KMS-11 (cell line): ENCODE measurements at regions not wholly inside any gene's neighbourhood (a gene's known extent, or its start where the extent isn't known, plus 50 kb on each side); places are given as distances from the start of the nearest gene placed in this dataset.

Experiments
- H2AFZ ChIP-seq: fragments of 200-600 bp; sonication (generic); 2 replicates; pipeline ENCODE4 v1.6.1; 2016; ENCODE audit warnings: antibody characterized with exemption, mixed run types, low read depth
- H3K27ac ChIP-seq: fragments of 200-600 bp; sonication (generic); 2 replicates; pipeline ENCODE4 v1.6.1; 2016; ENCODE audit warnings: mild to moderate bottlenecking, mixed run types
- H3K27me3 ChIP-seq: fragments of 200-600 bp; sonication (generic); 2 replicates; pipeline ENCODE4 v1.6.1; 2017; ENCODE audit warnings: mild to moderate bottlenecking, low read depth, mixed run types, moderate library complexity; ENCODE audit not compliant: insufficient read depth
- H3K36me3 ChIP-seq: fragments of 200-600 bp; sonication (generic); 2 replicates; pipeline ENCODE4 v1.6.1; 2017; ENCODE audit warnings: mild to moderate bottlenecking, mixed run types; ENCODE audit not compliant: insufficient read depth
- H3K4me1 ChIP-seq: fragments of 200-600 bp; sonication (generic); 2 replicates; pipeline ENCODE4 v1.6.1; 2016; ENCODE audit warnings: mild to moderate bottlenecking, low read depth, mixed run types; ENCODE audit not compliant: poor library complexity, severe bottlenecking
- H3K4me2 ChIP-seq: fragments of 200-600 bp; sonication (generic); 2 replicates; pipeline ENCODE4 v1.7.0; 2016; ENCODE audit warnings: mild to moderate bottlenecking, mixed run types
- H3K4me3 ChIP-seq: fragments of 200-600 bp; sonication (generic); IDR thresholded peaks from 2 replicates; pipeline ENCODE4 v1.6.1; 2017; ENCODE audit warnings: low read depth, low read length, mixed read lengths; ENCODE audit not compliant: insufficient read depth
- H3K79me2 ChIP-seq: fragments of 200-600 bp; sonication (generic); 2 replicates; pipeline ENCODE4 v1.6.1; 2016; ENCODE audit warnings: low read depth, mixed run types; ENCODE audit not compliant: insufficient read depth
- H3K9ac ChIP-seq: fragments of 200-600 bp; sonication (generic); 2 replicates; pipeline ENCODE4 v1.6.1; 2016; ENCODE audit warnings: mild to moderate bottlenecking, mixed run types
- H4K20me1 ChIP-seq: fragments of 200-600 bp; sonication (generic); 2 replicates; pipeline ENCODE4 v1.6.1; 2016; ENCODE audit warnings: mild to moderate bottlenecking, mixed run types; ENCODE audit not compliant: insufficient read depth
- CTCF ChIP-seq: fragments of 200-600 bp; sonication (generic); conservative IDR thresholded peaks from 2 replicates; pipeline ENCODE4 v1.6.1; 2017; ENCODE audit warnings: low read depth, mild to moderate bottlenecking, antibody characterized with exemption, low read length, moderate library complexity, mixed read lengths

DNA sequence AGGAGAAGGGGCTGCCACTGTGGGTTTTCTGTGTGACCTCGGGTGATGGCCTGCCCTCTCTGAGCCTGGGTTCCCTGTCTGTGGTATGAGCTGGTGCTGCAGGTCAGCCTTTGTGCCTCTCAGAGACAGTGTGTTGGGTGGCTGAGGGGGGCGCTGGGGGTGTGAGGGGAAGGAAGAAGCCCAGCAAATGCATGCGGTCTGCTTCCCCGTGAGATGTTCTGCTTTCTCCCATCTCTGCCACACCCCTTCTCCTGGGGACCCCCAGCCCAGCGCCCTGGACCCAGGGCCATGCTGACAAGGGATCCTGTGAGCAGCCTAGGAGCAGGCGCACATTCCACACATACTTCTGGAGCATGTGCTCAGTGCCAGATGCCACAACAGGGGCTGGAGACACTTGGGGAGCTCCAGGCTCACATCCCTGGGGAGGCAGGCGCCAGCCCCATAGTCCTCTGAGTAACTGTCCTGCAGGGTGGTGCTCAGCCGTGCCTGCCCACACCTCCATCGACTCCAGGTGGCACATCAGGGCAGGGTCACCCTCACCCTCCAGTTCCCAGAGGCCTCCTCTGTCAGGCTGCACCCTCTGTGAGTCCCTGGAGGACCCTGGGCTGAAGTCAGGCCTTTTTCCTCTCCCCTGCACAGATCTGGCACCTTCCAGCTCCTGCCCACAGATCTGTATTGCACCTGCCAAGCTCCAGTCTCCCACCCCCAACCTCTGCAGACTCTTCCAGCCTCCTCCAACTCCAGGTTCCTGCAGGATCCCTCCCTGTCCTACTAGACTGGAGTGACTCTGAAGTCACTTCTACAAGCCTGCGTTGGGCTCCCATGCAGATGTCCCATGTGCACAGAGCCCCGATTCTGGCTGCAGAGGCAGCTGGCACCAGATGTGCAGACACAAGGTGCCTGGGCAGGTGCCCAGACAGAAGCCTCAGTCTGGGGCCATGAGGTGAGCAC, 205.6 kb downstream of the KIF26A start:
- no peaks in the 10 kb centered on the region for H3K79me2 ChIP-seq
- no peak for TF ChIP-seq CTCF
- H3K27me3 ChIP-seq: peaks cover 13% of the 10 kb centered on the region; the same call in 1 of the 2 replicates
- no peak overlapping the region for H3K9ac ChIP-seq
- no peak overlapping the region for H3K4me2 ChIP-seq
- H4K20me1 ChIP-seq: no peaks in the 10 kb centered on the region
- H2AFZ ChIP-seq: no peak overlapping the region
- no peaks in the 10 kb centered on the region for H3K36me3 ChIP-seq
- H3K4me1 ChIP-seq: no peaks in the 10 kb centered on the region
- no peak overlapping the region for H3K4me3 ChIP-seq
- no peak overlapping the region for H3K27ac ChIP-seq

DNA sequence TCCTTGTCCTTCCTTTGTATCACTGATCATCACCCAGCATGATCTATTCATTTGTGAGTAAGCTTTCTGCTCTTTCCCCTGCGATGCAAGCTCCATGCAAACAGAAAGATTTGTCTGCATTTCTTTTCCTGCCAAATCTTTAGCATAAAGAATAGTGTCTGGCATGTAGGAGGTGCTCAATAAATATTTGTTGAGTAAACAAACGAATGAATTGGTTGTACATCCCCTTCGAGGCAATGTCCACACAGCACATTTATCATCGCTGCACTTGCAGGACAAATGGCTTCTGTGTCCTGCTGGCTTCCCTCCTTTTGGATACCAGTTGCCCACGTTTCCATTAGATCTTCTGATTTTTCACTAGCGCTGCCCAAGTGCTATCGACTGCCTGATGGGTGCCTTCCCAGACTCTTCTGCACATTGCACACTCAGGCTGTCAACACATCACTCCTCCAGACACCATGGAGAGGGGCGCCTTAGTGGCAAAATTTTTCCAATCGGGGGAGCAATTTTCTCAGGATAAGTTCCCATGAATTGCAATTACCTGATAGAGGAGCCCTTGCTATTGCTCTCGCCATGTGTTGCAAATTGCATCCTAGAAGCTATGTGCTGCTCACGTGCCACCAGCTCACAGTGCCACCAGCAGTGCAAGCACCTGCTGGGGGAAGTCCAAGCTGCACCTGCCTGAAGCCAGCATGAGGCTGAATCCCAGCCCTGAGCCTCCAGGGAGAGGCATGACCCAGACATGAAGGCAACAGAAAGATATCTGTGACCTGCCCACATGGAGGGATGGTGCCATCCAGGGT, 206.6 kb downstream of the KIF26A start:
- no peak overlapping the region for H3K9ac ChIP-seq
- H3K27ac ChIP-seq: no peak overlapping the region
- H3K79me2 ChIP-seq: no peaks in the 10 kb centered on the region
- no peaks in the 10 kb centered on the region for H3K4me1 ChIP-seq
- TF ChIP-seq CTCF: no peak
- no peak overlapping the region for H3K4me2 ChIP-seq
- H3K4me3 ChIP-seq: no peak overlapping the region
- no peaks in the 10 kb centered on the region for H4K20me1 ChIP-seq
- no peak overlapping the region for H2AFZ ChIP-seq
- H3K36me3 ChIP-seq: no peaks in the 10 kb centered on the region
- peaks cover 13% of the 10 kb centered on the region; the same call in 1 of the 2 replicates for H3K27me3 ChIP-seq

DNA sequence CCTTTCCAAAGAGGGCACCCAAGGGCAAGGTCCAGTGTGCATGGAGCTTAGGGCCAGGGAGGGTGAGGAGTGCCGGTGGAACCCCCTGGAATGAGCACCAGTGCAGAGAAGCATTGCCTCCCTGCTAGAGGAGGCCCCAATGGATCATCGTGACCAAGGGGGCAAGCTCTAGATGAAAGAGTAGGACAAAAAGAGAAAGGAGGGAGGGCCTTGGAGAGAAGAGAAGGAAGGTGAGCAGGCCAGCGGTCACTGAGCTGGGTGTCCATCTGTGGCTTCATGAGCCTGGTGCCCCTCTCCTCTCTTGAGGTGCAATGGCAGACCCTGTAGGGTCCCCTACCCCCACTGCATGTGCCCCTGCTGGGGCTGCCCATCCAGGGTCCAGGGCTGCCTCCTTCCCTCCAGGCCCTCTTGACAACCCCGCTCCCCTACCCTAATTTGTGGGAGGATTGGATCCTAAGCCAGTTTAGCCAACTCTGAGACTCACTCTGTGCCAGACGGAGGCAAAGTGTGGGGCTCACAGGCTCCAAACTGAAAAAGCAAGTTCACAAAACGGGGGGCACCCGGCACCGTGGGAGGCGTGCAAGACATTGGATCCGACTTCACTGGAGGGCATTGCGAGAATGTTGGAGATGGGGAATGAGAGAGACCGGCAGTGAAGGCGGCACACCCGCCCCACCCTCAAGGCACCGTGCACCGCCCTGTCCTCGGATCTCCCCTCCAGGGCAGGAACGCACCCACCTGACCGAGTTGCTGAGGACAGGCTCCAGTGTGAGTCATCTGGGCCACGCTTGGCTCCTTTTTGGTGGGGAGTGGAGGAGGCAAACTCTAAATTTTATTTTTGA, 207.5 kb downstream of the KIF26A start:
- Histone ChIP-seq H3K4me2 (no peak overlapping the region), H3K36me3 (no peaks in the 10 kb centered on the region), H2AFZ (no peak overlapping the region), H3K9ac (no peak overlapping the region), H3K27ac (no peak overlapping the region), H4K20me1 (no peaks in the 10 kb centered on the region), H3K4me3 (no peak overlapping the region), H3K4me1 (no peaks in the 10 kb centered on the region), H3K79me2 (no peaks in the 10 kb centered on the region), H3K27me3 (peaks cover 13% of the 10 kb centered on the region; the same call in 1 of the 2 replicates)
- no peak for TF ChIP-seq CTCF

- no peaks in the 10 kb centered on the region for H3K79me2 ChIP-seq
- H4K20me1 ChIP-seq: no peaks in the 10 kb centered on the region
- no peak overlapping the region for H3K4me3 ChIP-seq
- H3K36me3 ChIP-seq: no peaks in the 10 kb centered on the region
- no peak for TF ChIP-seq CTCF
- H3K27me3 ChIP-seq: peaks cover 13% of the 10 kb centered on the region; the same call in 1 of the 2 replicates
- H3K9ac ChIP-seq: no peak overlapping the region
- no peaks in the 10 kb centered on the region for H3K4me1 ChIP-seq
- no peak overlapping the region for H3K4me2 ChIP-seq
- no peak overlapping the region for H3K27ac ChIP-seq
- H2AFZ ChIP-seq: no peak overlapping the region
Measured at GRCh38 chr14:104346608-104347007, 208.2 kb downstream of the KIF26A start.
